ENCODE measurements at regions not wholly inside any gene's neighbourhood (a gene's known extent, or its start where the extent isn't known, plus 50 kb on each side); places are given as distances from the start of the nearest gene placed in this dataset.
"Not testable (repeated sequence)": the region's sequence is repeated elsewhere in the genome, so short reads cannot be mapped to it uniquely, and the experiment has no call there.

GRCh38 chr7:29651477-29651876, 87.8 kb downstream of the PRR15 start:
- no peak for DNase-seq

GRCh38 chr7:29652556-29652955, 88.9 kb downstream of the PRR15 start:
- no peak for DNase-seq

DNA sequence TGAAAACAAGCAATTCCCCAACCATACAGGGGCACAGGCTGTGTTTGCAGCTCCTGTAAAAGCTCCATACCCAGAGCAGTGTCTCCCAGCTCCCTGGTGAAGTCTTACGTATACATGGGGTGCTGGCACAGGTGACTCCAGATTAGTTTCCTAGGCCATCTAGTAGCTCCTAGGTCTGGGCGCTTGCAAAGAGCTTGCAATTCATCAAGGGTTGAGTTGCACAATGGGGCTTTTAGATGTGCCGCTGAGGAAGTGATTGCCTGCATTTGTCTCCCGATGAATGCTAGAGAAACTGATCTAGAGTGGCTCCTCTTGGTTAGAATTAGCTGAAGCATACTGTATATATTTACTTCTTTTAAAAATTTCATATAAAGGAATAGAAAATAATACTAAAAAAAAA, 90.7 kb downstream of the PRR15 start:
- not testable (repeated sequence) for DNase-seq

- no peak for DNase-seq
Measured at GRCh38 chr7:29657288-29657687, 93.7 kb downstream of the PRR15 start.

DNA sequence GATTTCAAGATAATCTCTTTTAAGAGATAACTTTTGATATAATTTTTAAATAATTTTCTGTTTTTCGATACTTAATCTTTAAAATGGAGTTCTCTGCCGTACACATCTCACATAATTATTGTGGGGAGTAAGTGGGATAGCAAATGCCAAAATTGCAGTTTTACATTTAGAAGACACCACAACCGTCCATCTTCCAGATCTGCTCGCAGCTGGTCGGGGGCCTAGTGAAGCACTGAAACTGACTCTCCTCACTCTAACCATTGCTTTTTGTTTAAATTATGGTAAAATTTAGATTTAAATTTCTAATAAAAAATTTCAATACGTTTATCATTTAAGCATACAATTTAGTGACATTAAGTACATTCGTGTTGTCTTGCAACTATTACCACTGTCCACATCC, 94.2 kb downstream of the PRR15 start:
- DNase-seq, result no peak

- not testable (repeated sequence) for DNase-seq
Measured at GRCh38 chr7:29659213-29659612, 95.6 kb downstream of the PRR15 start.

GRCh38 chr7:29662899-29663298, 99.3 kb downstream of the PRR15 start:
- not testable (repeated sequence) for DNase-seq

- DNase-seq, result not testable (repeated sequence)
Measured at GRCh38 chr7:29664999-29665398, 101.4 kb downstream of the PRR15 start.

DNA sequence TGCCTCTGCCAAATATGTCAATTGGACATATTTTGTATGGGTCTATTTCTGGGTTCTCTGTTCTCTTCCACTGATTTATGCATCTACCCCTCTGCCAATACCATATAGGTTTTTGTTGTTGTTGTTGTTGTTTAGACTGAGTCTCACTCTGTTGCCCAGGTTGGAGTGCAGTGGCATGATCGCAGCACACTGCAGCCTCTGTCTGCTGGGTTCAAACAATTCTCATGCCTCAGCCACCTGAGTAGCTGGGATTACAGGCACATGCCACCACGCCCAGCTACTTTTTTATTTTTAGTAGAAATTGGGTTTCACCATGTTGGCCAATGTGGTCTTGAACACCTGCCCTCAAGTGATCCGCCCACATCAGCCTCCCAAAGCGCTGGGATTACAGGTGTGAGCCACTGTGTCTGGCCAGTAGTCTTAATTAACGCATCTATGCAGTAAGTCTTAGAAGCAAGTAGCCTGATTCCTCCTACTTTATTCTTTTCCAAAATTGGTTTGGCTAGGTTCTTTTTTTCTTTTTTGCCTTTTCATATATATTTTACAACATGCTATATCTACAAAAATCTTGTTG, 103.5 kb downstream of the PRR15 start:
- DNase-seq, result not testable (repeated sequence)

DNA sequence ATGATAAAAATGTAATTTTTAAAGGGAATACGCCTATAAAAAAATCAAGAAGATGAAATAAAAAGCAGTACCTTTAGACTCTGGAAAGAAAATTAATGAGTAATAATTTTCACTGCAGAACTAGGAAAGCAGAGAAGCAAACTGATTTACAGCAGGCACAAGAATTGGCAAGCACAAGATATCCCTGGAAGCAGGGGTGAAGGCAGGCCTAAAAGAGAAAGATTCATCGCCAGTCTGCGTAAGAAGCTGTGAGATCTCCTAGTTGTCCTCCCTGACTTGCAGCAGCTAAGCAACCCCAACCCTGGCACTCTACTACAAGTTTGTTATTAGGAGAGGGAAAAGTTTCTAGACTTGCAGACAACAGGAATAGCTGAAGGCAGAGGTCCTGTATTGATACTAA, 107.7 kb downstream of the PRR15 start:
- not testable (repeated sequence) for DNase-seq

DNA sequence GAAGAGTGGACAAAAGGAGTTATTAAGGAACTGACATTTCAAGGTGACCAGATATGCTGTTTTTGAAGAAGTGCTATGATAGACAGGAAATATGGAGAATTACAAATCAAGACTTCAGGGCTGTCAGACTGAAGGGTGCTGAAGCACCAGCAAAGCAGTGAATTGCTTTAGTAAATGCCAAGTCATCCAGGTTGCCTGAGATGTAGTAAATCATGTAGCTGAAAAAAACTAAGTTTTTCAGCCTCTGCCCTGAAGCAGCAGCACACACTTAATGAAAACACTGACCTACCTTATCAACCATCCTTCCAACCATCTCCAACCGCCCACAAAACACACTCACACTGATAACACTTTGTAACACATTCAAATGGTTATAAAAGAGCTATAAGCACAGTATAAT, 110.0 kb downstream of the PRR15 start:
- not testable (repeated sequence) for DNase-seq

DNA sequence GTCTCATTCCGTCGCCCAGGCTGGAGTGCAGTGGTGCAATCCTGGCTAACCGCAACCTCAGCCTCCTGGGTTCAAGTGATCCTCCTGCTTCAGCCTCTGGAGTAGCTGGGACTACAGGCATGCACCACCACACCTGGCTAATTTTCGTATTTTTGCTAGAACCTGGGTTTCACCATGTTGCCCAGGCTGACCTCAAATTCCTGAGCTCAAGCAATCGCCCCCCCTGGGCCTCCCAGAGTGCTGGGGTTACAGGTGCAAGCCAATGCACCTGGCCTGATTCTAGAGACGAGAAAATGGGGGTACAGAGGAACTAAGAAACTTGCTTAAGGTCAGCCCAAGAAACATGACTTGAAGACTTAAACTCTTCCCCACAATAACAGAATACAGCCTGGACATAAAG, 111.0 kb downstream of the PRR15 start:
- not testable (repeated sequence) for DNase-seq

DNA sequence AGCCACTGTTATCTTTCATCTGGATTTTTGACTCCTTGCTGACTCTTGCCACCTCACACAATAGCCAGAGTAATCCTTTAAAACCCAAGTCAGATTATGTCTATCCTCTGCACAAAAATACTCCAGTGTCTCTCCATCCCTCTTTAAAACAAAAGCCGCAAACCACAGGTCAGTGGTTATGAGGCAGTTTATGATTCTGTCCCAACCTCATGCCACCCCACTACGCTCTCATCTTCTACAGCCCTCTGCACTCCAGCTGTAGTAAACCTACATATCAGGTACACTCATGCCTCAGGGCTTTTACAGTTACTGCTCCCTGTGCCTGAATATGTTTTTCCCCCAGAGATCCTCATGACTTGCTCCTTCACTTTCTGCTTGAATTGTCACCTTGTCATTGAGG, 113.6 kb downstream of the PRR15 start:
- not testable (repeated sequence) for DNase-seq

DNA sequence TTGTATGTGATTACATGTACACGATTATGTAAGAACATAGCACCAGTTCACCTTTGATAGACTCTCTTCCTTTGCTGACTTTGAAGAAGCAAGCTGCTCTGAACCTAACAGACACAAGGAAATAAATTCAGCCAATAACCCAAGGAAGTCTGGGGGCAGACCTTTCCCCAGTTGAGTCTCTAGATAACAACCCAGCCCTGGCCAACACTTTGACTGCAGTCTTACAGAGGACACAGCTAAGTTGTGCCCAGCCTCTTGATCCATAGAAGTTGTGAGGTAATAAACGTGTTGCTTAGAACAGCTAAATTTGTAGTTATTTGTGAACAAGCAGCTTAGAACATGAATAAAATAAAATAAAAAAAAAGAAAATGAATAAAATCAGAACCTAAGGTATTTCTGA, 116.3 kb downstream of the PRR15 start:
- DNase-seq, result not testable (repeated sequence)

DNA sequence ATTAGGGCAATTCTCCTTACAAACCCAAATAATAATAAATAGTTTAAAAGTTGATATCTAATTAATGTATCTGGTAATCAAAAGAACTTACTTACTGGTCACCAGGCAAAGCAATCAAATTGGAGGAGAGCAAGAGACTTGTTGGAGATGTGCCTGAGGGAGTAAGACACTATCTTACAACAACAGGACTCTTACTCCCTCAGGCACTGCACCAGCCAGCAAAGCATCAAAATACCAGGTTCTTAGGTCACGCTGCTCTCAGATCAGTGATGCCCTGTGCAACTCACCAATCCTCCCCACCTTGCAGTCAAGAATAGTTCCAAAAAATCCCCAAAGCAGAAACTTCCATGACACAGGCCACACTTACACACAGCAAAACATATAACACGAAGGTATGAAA, 117.0 kb downstream of the PRR15 start:
- DNase-seq, result not testable (repeated sequence)

GRCh38 chr7:29684151-29684786, 120.6 kb downstream of the PRR15 start:
- not testable (repeated sequence) for DNase-seq

DNA sequence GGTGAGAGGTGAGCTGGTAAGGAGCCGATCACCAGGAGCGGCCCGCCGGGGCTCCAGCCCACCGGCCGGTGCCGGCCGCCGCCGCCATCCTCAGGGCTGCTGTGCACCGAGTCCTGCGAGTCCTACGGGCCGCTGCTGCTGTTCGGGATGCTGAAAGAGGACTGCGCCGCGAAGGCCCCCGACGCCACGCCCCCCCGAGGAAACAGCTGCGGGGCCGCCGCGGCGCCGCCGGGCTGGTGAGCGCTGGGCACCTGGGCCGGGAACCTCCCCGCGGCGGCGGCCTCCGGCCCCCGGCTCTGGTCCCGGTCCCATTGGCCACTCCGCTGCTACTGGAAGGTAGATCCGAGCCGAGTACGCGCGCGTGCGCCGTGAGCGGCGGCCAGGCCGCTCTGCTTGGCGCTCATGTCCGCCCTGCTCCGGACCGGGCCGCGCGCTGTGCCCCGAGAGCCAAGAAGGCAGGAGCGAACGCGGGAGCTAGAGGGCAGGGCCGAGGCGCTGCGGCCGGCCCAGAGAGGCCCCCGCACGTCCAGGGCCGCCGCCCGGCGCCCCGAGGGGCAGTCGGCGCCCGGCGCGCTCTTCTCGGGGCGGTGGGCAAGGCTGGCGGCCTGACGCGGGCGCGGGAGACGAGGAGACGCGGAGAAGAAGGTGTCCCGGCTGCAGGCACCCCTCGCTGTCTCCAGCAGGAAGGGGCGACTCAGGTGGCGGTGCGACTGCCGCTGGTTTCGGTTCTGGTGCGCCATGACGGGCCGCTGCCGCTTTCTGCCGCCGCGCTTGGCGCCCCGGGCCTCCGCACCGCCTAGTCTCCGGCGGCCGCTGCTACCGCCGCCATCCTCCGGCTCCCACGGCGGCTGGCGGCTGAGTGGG, 121.3 kb upstream of the WIPF3 start:
- DNase-seq, result peak; percentile 70

- not testable (repeated sequence) for DNase-seq
Measured at GRCh38 chr7:29685651-29686271, 120.5 kb upstream of the WIPF3 start.

DNA sequence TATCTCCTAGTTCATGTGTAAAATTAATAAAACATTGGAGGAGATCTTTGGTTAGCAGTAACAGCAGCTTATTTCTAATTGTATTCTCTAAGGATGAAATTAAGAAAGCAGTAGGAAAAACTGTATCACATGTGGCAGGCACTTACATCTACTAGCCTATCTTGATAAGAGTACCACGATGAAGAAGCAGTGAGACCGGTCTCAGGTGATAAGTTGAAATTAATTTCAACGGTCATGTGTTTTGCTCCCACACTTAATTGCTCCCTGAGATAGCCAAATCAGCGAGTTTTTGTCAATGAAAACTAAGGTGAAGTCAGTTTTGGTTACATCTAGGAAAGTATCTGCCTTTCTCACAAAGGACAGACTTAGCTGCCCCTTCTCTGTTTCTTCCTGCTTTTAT, 115.8 kb upstream of the WIPF3 start:
- not testable (repeated sequence) for DNase-seq

- DNase-seq, result not testable (repeated sequence)
Measured at GRCh38 chr7:29696402-29696801, 109.9 kb upstream of the WIPF3 start.

GRCh38 chr7:29699723-29700122, 106.6 kb upstream of the WIPF3 start:
- DNase-seq, result not testable (repeated sequence)

DNA sequence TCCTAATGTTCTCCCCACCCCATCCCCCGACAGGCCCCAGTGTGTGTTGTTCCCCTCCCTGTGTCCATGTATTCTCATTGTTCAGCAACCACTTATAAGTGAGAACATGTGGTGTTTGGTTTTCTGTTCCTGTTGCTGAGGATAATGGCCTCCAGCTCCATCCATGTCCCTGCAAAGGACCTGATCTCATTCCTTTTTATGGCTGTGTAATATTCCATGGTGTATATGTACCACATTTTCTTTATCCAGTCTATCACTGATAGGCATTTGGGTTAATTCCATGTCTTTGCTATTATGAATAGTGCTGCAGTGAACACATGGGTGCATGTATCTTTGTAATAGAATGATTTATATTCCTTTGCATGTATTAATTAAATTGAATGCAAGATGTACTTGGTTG, 104.8 kb upstream of the WIPF3 start:
- DNase-seq, result not testable (repeated sequence)

DNA sequence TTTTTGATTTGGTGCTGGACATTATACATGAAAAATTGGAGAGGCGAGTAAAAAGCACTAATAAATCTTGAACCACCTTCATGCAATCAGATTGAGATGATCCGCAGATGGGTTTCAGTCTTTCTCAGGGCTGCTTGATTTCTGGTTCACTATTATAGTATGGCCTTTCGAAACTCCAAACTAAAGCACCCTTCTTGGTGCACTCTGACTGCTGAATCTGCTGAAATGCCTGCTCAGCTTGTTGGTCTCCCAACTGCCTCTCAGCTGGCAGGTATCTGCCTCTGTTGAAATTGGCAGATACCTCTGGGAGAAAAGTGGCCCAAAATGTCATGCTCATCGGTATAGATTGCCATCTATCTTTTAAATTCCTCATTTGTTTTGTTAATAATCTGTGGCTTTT, 102.5 kb upstream of the WIPF3 start:
- not testable (repeated sequence) for DNase-seq
